SK-N-SH (cell line): ENCODE measurements at regions not wholly inside any gene's neighbourhood (a gene's known extent, or its start where the extent isn't known, plus 50 kb on each side); places are given as distances from the start of the nearest gene placed in this dataset.

Experiments used
- EP300 ChIP-seq, 2 experiments: IDR thresholded peaks; 2 replicates each; pipeline versions ENCODE4 v1.4.0 to v1.6.1; 2012; ENCODE audit warnings: borderline replicate concordance in 1 of 2, low read depth in 1 of 2, low read length in 1 of 2
- RAD21 ChIP-seq: IDR thresholded peaks from 2 replicates; pipeline ENCODE4 v1.6.1; 2012; ENCODE audit warnings: mild to moderate bottlenecking, low read length
- TEAD4 ChIP-seq: IDR thresholded peaks from 2 replicates; pipeline ENCODE4 v1.4.0; 2012; ENCODE audit warnings: mild to moderate bottlenecking, borderline replicate concordance; ENCODE audit not compliant: insufficient read depth
- TF ChIP-seq, protein P1 (sequence below): fragments of 200-600 bp; sonication (generic); IDR thresholded peaks from 2 replicates; pipeline ENCODE4 v1.6.1; 2017; ENCODE audit warnings: antibody characterized with exemption, mild to moderate bottlenecking, moderate library complexity

DNA sequence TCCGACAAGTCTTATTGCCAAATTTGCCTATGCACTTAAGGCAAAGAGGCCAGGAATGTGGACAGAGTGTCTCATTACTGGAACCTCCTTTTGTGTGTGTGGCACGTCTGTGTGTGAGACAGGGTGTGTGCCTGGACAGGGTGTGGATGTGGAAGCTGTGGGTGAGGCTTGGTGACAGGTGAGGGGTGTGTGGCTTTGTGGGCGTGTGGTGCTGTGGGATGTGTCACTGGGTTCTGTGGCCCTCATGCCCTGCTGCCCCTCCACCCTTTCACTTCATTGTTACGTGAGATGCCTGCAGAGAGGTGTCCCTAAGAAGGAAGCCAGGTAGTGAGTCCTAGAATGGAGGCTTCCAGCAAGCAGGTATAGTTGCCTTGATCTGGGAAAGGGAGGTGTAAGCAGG, 244.0 kb upstream of the CHRNA7 start:
- TF ChIP-seq, protein P1, sequence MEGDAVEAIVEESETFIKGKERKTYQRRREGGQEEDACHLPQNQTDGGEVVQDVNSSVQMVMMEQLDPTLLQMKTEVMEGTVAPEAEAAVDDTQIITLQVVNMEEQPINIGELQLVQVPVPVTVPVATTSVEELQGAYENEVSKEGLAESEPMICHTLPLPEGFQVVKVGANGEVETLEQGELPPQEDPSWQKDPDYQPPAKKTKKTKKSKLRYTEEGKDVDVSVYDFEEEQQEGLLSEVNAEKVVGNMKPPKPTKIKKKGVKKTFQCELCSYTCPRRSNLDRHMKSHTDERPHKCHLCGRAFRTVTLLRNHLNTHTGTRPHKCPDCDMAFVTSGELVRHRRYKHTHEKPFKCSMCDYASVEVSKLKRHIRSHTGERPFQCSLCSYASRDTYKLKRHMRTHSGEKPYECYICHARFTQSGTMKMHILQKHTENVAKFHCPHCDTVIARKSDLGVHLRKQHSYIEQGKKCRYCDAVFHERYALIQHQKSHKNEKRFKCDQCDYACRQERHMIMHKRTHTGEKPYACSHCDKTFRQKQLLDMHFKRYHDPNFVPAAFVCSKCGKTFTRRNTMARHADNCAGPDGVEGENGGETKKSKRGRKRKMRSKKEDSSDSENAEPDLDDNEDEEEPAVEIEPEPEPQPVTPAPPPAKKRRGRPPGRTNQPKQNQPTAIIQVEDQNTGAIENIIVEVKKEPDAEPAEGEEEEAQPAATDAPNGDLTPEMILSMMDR, result no peak
- TF ChIP-seq EP300 (IDR thresholded peaks at IDR 0.05; ENCODE audit: borderline replicate concordance in 1 of 2, low read depth in 1 of 2, low read length in 1 of 2) (no peak), RAD21 (no peak), TEAD4 (no peak)
